ENCODE measurements at regions not wholly inside any gene's neighbourhood (a gene's known extent, or its start where the extent isn't known, plus 50 kb on each side); places are given as distances from the start of the nearest gene placed in this dataset.

- no peak for TF ChIP-seq EZH2phosphoT487 (IDR thresholded peaks at IDR 0.05; ENCODE audit: insufficient read depth, low read depth)
- no peak for TF ChIP-seq EZH2 (IDR thresholded peaks at IDR 0.05; ENCODE audit: insufficient read depth, poor library complexity, severe bottlenecking)
These were observed 102.3 kb upstream of the CDYL start for GRCh38 chr6:4673861-4674260.

Measured in GM23248 (cell line).